GM19239 (cell line): ENCODE measurements at regions not wholly inside any gene's neighbourhood (a gene's known extent, or its start where the extent isn't known, plus 50 kb on each side); places are given as distances from the start of the nearest gene placed in this dataset.

ENCODE experiments used
- DNase-seq: peaks from one replicate; pipeline ENCODE4 v3.0.0; 2011; ENCODE audit warnings: low spot score; ENCODE audit not compliant: insufficient read length
- FAIRE-seq: peaks from 2 replicates; lab custom pipeline; 2011; peaks lifted over from hg19 to GRCh38; lab: Jason Lieb, UNC

DNA sequence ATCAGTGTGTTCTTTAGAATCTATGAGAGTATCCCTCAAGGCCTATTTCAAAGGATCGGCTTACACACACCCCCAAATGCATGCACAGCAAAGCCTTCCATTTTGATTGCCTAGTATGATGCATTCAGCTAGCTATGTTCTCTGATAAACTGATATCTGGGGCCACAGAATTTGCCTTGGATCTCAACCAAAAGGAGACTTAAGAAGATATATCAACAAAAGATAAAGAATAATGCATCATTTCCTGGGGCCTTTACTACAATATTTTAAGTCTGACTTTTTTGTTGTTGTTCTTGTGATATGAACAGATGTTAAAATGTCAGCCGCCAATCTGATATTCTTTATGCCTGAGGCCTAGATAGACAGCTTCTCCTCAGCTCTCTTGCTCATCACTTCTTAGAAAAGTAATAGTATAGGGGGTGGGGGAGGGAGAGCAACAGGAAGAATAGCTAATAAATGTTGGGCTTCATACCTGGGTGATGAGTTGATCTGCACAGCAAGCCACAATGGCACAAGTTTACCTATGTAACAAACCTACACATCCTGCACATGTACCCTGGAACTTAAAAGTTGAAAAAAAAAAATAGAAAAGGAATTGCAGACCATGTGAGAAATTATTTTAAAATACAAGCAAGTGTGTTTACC lies 792.9 kb upstream of the GHITM start:
- FAIRE-seq (no peak), DNase-seq (no peak)

- no peak for FAIRE-seq
These were observed 786.7 kb upstream of the GHITM start for GRCh38 chr10:83352588-83352987.

DNA sequence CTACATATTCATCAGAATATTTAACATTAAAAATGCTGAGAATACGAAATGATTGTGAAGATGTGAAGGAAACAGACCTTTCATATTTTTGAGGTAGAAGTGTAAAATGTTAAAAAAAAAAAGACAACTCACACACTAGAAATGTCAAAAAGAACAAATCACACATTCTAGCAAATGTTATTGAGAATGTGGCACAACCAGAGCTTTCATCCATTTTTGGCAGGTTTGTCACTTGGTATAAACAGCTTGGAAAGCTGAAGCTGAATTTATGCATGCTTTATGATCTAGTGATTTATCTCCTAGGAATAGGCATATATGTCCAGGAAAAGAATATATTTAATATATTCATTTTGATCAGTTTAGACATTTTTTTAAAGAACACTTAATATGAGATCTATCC lies 784.9 kb upstream of the GHITM start:
- FAIRE-seq = no peak
- DNase-seq = no peak

More at GRCh38 chr10:83352588-83352987, 786.7 kb upstream of the GHITM start:
- no peak for DNase-seq

- FAIRE-seq (no peak), DNase-seq (no peak)
These were observed 782.3 kb upstream of the GHITM start for GRCh38 chr10:83357004-83357403.

- no peak for DNase-seq
- FAIRE-seq = no peak
These were observed 781.7 kb upstream of the GHITM start for GRCh38 chr10:83357627-83358026.

GRCh38 chr10:83367036-83367435 lies 772.3 kb upstream of the GHITM start:
- FAIRE-seq (no peak), DNase-seq (no peak)

DNA sequence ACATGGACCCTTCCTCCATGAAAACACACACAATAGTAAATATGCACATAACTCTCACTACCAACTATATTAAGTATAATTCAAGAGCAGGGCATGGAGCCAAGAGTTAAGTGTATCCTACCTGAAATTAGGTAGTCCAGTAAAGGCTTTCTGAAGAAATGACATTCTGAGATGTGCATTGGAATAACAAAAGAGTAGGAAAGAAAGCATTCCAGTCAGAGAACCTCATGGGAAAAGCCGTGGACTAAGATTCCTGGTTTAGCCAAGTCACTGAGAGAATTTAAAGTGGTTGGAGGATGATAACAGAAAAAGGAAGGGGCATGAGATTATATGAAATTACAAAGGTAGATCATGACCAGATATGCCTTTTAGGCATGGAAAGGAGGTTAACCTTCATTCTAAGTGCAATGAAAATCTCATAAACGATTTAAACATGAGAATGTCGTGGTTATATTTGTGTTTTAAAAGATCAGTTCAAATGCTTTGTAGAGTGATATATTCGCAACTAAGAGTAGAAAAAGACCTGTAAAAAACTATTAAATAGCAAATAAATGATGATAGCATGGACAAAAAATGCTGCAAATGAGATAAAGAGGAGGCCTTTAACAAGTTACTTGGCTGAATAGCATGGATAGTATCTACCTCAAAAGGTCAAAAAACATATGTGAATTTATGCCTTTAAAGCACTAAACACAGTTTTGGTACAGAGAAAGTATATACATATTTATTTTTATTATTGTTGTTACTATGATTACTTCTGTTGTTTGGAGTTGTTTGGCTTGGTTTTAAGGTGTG lies 767.4 kb upstream of the GHITM start:
- no peak for FAIRE-seq

DNA sequence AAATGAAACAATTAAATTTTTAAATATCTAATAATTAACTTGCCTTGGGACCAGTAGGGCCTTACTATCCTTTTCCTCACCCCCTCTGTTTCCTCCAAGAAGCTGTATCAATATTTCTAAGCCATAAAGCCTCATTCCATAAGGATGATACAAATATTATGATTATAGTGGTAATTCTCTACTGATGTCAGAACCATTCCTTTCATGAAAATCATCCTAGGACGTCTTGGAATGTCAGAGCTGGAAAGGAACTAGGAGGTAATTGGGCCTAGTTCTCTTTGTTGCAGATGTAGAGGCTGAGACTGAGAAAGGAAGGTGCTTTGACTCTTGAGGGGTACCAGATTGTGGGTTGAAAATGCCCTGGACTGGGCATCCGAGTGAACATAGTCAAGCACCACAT lies 766.7 kb upstream of the GHITM start:
- FAIRE-seq = no peak
- no peak for DNase-seq

More for the DNA sequence above, 767.4 kb upstream of the GHITM start:
- DNase-seq = no peak

DNA sequence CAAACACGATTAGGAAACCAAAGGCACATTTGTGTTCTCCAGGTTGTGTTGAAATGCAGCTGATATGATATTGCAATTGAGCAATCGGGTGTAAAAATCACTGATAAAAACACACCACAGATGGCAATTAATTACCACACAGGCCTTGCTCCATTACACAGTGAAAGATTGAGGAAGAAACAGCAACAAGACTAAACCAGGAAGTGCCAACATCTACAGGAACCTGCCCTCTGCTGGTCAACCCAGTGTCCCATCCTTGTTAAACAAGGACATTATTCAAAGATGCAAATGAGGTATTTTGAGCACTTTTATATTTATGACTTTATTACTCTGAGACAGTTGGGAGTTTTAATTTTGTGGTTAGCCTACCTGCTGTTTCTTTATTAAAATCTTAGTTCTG lies 765.6 kb upstream of the GHITM start:
- DNase-seq (no peak), FAIRE-seq (no peak)

DNA sequence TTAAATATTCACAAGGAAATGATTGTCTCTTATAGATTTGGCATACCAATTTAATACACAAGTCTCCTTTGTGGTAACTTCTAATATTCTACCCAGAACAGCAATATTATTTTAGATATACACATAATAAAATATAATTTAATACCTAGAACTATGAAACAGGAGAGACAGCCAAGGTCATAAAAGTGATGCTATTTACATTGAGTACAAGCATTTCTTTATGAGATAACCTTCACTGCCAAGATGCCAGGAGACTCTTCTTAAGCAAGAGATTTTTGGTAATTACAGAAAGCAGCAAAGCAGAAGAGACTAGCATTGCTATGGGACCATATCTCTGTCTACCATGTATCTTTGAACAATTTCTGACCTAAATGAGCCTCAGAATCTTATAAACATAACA lies 764.6 kb upstream of the GHITM start:
- no peak for DNase-seq
- FAIRE-seq = no peak

DNA sequence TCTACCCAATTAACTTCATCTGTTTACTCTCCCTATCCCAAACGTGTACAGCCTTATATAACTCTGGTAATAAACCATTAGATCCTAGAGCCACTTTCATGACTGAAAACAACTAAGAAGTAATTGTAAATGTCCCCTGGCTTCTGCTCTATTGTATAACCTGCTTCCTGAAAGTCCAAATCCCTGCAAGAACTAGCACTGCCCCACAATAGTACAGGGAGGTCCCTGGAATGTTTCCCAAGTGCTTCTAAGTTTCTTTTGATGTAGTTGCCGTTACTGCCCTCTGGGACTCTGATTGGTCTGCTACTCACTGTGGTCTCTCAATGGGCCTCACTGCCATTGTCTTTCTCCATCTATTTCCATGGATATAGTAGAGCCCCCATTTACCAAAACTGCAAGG lies 764.0 kb upstream of the GHITM start:
- FAIRE-seq (no peak), DNase-seq (no peak)

- FAIRE-seq (no peak), DNase-seq (no peak)
These were observed 741.5 kb upstream of the GHITM start for GRCh38 chr10:83397806-83398205.

- DNase-seq (no peak), FAIRE-seq (no peak)
These were observed 728.7 kb upstream of the GHITM start for GRCh38 chr10:83410570-83410969.

GRCh38 chr10:83425306-83425705 lies 714.0 kb upstream of the GHITM start:
- FAIRE-seq = no peak
- no peak for DNase-seq

- DNase-seq (no peak), FAIRE-seq (no peak)
These were observed 712.2 kb upstream of the GHITM start for GRCh38 chr10:83427101-83427500.

GRCh38 chr10:83432261-83433045 lies 706.9 kb upstream of the GHITM start:
- DNase-seq (no peak), FAIRE-seq (no peak)

DNA sequence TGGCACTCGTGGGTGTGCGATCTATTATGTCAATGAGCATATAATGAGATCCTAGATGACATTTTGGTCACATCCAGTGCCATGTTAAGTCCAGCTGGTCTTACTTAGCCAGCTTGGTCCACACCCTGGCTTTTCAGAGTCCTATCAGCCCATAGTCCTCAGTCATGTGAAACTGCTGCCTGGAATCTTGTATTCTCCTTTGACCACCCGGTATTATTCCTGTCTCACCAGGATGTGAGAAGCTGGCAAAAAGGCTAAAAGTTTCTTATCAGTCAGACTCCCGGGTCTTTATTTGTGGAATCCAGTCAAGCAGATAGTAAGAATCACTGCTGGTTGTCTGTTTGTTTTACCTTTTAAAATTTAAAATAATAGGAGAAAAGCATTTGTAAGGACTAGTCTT lies 705.6 kb upstream of the GHITM start:
- no peak for FAIRE-seq
- no peak for DNase-seq

- FAIRE-seq (no peak), DNase-seq (no peak)
These were observed 691.3 kb upstream of the GHITM start for GRCh38 chr10:83448013-83448412.

GRCh38 chr10:83458611-83459010 lies 680.7 kb upstream of the GHITM start:
- DNase-seq = no peak
- FAIRE-seq = no peak

- no peak for FAIRE-seq
- no peak for DNase-seq
These were observed 680.2 kb upstream of the GHITM start for GRCh38 chr10:83459124-83459523.

DNA sequence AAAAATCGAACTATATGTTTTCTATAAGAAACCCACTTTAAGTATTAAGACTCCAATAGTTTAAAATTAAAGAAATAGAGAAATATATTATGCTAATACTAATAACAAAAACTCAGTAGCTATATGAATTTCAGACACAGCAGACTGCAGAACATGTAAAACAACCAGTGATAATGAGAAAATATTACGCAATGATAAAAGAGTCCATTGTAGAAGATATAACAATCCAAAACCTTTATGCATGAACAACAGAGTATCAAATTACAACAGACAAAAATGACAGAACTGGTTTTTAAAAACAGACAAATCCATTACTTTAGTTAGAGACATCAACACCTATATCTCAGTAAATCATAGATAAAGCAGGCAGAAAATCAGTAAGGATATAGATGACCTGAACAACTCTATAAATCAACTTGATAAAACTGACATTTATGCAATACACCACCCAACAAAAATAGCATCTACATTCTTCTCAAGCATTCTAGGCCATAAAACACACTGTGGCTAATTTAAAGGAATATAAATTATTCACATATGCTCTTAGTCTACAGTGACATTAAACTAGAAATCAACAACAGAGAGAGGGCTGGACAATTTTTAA lies 669.5 kb upstream of the GHITM start:
- DNase-seq (no peak), FAIRE-seq (no peak)
